Nephron progenitor cell (in vitro differentiated cells): ENCODE measurements at regions not wholly inside any gene's neighbourhood (a gene's known extent, or its start where the extent isn't known, plus 50 kb on each side); places are given as distances from the start of the nearest gene placed in this dataset.
A peak's percentile ranks its signal among the peaks of the same experiment; 100 is the strongest.

Experiments
- DNase-seq: peaks from one replicate; pipeline ENCODE4 v3.0.0; 2021
- H3K27ac Mint-ChIP-seq: 2 replicates; pipeline ENCODE4 v1.8.0; 2021; ENCODE audit warnings: mild to moderate bottlenecking, moderate library complexity, mixed read lengths
- H3K27me3 Mint-ChIP-seq: 2 replicates; pipeline ENCODE4 v1.8.0; 2021; ENCODE audit warnings: mild to moderate bottlenecking, low read depth, mixed read lengths; ENCODE audit not compliant: poor library complexity
- H3K36me3 Mint-ChIP-seq: 2 replicates; pipeline ENCODE4 v1.8.0; 2021; ENCODE audit warnings: low read depth, mixed read lengths
- H3K4me1 Mint-ChIP-seq: 2 replicates; pipeline ENCODE4 v1.8.0; 2021; ENCODE audit warnings: mixed read lengths
- H3K4me3 Mint-ChIP-seq: 2 replicates; pipeline ENCODE4 v1.8.0; 2021; ENCODE audit warnings: mild to moderate bottlenecking, moderate library complexity, mixed read lengths
- H3K9me3 Mint-ChIP-seq: 2 replicates; pipeline ENCODE4 v1.8.0; 2021; ENCODE audit warnings: mild to moderate bottlenecking, moderate library complexity, mixed read lengths
- TF ChIP-seq, protein P1 (sequence below): fragments of 200-600 bp; sonication (generic); IDR thresholded peaks from 2 replicates; pipeline ENCODE4 v1.5.0; 2021; ENCODE audit warnings: antibody characterized with exemption

- H3K4me3 Mint-ChIP-seq, result no peak overlapping the region
- TF ChIP-seq, protein P1, sequence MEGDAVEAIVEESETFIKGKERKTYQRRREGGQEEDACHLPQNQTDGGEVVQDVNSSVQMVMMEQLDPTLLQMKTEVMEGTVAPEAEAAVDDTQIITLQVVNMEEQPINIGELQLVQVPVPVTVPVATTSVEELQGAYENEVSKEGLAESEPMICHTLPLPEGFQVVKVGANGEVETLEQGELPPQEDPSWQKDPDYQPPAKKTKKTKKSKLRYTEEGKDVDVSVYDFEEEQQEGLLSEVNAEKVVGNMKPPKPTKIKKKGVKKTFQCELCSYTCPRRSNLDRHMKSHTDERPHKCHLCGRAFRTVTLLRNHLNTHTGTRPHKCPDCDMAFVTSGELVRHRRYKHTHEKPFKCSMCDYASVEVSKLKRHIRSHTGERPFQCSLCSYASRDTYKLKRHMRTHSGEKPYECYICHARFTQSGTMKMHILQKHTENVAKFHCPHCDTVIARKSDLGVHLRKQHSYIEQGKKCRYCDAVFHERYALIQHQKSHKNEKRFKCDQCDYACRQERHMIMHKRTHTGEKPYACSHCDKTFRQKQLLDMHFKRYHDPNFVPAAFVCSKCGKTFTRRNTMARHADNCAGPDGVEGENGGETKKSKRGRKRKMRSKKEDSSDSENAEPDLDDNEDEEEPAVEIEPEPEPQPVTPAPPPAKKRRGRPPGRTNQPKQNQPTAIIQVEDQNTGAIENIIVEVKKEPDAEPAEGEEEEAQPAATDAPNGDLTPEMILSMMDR, result no peak
- peaks cover 8% of the 10 kb centered on the region for H3K27me3 Mint-ChIP-seq
- H3K27ac Mint-ChIP-seq, result peak overlapping the region; percentile 52
- H3K36me3 Mint-ChIP-seq, result no peaks in the 10 kb centered on the region
- no peak for DNase-seq
- peaks cover 29% of the 10 kb centered on the region for H3K4me1 Mint-ChIP-seq
- peaks cover 3% of the 10 kb centered on the region for H3K9me3 Mint-ChIP-seq
Observed at GRCh38 chr13:24625331-24625731, 54.9 kb upstream of the ATP12A start.

- H3K27ac Mint-ChIP-seq, result peak overlapping the region; percentile 52
Observed at GRCh38 chr13:24625870-24626849, 54.0 kb upstream of the ATP12A start.

GRCh38 chr13:24627090-24627714 is 53.0 kb upstream of the ATP12A start:
- Mint-ChIP-seq H3K9me3 (peaks cover 3% of the 10 kb centered on the region), H3K4me1 (peaks cover 29% of the 10 kb centered on the region), H3K27me3 (peaks cover 8% of the 10 kb centered on the region), H3K27ac (no peak overlapping the region), H3K36me3 (no peaks in the 10 kb centered on the region), H3K4me3 (no peak overlapping the region)
- TF ChIP-seq, protein P1, result peak; percentile 97
- peak; percentile 83 for DNase-seq

More at GRCh38 chr13:24625870-24626849, 54.0 kb upstream of the ATP12A start:
- H3K9me3 Mint-ChIP-seq, result peaks cover 3% of the 10 kb centered on the region
- DNase-seq, result no peak
- H3K4me3 Mint-ChIP-seq, result no peak overlapping the region
- no peaks in the 10 kb centered on the region for H3K36me3 Mint-ChIP-seq
- TF ChIP-seq, protein P1, result no peak
- peaks cover 8% of the 10 kb centered on the region for H3K27me3 Mint-ChIP-seq
- peaks cover 29% of the 10 kb centered on the region for H3K4me1 Mint-ChIP-seq

DNA sequence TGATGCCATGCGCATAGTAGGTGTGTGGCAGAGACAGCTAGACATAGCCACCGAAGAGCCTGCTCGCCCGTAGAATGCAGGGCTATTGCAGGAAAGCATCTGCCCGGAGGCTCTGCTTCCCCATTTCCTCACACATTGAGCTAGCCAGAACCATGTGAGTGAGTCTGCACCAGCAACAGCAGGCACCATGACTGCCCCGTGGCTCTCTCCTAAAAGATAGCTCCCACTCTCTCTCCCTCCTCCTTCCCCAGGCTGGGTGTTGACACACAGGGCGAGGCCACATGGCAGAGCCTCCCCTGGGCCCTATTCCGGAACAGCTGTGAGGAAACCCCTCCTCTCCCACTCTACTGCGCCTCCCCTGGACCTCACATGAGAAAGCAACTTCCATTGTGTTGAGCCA is 52.3 kb upstream of the ATP12A start:
- H3K4me3 Mint-ChIP-seq, result no peak overlapping the region
- no peaks in the 10 kb centered on the region for H3K36me3 Mint-ChIP-seq
- H3K9me3 Mint-ChIP-seq, result no peaks in the 10 kb centered on the region
- no peak for DNase-seq
- TF ChIP-seq, protein P1, result no peak
- peaks cover 29% of the 10 kb centered on the region for H3K4me1 Mint-ChIP-seq
- H3K27ac Mint-ChIP-seq, result no peak overlapping the region
- H3K27me3 Mint-ChIP-seq, result peaks cover 8% of the 10 kb centered on the region

DNA sequence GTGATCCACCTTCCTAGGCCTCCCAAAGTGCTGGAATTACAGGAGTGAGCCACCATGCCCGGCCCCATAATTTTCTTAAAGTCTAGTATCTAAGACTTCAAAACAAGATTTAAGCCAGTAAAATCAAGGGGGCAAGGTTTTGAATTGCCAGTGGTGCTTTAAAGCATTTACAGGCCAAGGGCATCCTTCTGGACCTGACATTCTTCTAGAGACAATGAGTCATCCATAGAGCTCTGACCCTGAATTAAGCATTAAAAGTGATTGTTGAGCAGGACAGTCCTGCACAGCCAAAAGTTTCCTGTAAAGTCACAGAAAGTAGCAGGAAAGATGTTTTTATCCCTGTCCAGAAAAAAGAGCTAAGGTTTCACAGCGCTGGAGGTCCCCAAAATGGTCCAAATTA is 50.9 kb upstream of the ATP12A start:
- no peak overlapping the region for H3K27ac Mint-ChIP-seq
- H3K4me1 Mint-ChIP-seq, result peaks cover 29% of the 10 kb centered on the region
- peaks cover 8% of the 10 kb centered on the region for H3K27me3 Mint-ChIP-seq
- no peaks in the 10 kb centered on the region for H3K36me3 Mint-ChIP-seq
- H3K9me3 Mint-ChIP-seq, result no peaks in the 10 kb centered on the region
- no peak for DNase-seq
- no peak overlapping the region for H3K4me3 Mint-ChIP-seq
- TF ChIP-seq, protein P1, result no peak
